GF-D8 (cell line): ENCODE measurements at regions not wholly inside any gene's neighbourhood (a gene's known extent, or its start where the extent isn't known, plus 50 kb on each side); places are given as distances from the start of the nearest gene placed in this dataset.

Experiments used
- DNase-seq: peaks from one replicate; lab custom pipeline; 2025; lab: John Stamatoyannopoulos, UW

GRCh38 chr2:42854207-42854818, 61.9 kb upstream of the HAAO start:
- no peak for DNase-seq

- no peak for DNase-seq
Measured at GRCh38 chr2:42853549-42854206, 61.3 kb upstream of the HAAO start.

GRCh38 chr2:42852798-42853197, 60.4 kb upstream of the HAAO start:
- DNase-seq = no peak

GRCh38 chr2:42851740-42852250, 59.4 kb upstream of the HAAO start:
- DNase-seq = no peak

- no peak for DNase-seq
Measured at GRCh38 chr2:42851186-42851585, 58.8 kb upstream of the HAAO start.

GRCh38 chr2:42850016-42850805, 57.8 kb upstream of the HAAO start:
- DNase-seq = no peak

- no peak for DNase-seq
Measured at GRCh38 chr2:42849311-42849710, 56.9 kb upstream of the HAAO start.

GRCh38 chr2:42848726-42849290, 56.4 kb upstream of the HAAO start:
- DNase-seq = no peak

GRCh38 chr2:42848265-42848664, 55.9 kb upstream of the HAAO start:
- DNase-seq = no peak

GRCh38 chr2:42847596-42848151, 55.3 kb upstream of the HAAO start:
- DNase-seq = no peak

GRCh38 chr2:42846932-42847595, 54.7 kb upstream of the HAAO start:
- DNase-seq = no peak

GRCh38 chr2:42846026-42846425, 53.6 kb upstream of the HAAO start:
- DNase-seq = no peak

- no peak for DNase-seq
Measured at GRCh38 chr2:42844901-42845821, 52.8 kb upstream of the HAAO start.

GRCh38 chr2:42844366-42844765, 52.0 kb upstream of the HAAO start:
- no peak for DNase-seq

- DNase-seq = no peak
Measured at GRCh38 chr2:42843611-42844010, 51.2 kb upstream of the HAAO start.

GRCh38 chr2:42843131-42843530, 50.7 kb upstream of the HAAO start:
- no peak for DNase-seq

- no peak for DNase-seq
Measured at GRCh38 chr2:42842466-42842865, 50.1 kb upstream of the HAAO start.
